GM18868 (cell line): ENCODE measurements at regions not wholly inside any gene's neighbourhood (a gene's known extent, or its start where the extent isn't known, plus 50 kb on each side); places are given as distances from the start of the nearest gene placed in this dataset.

Source experiments
- ATAC-seq: cut with Tn5 transposase; IDR thresholded peaks from one replicate; pipeline ENCODE4 v1.9.1; 2021; ENCODE audit warnings: mild to moderate bottlenecking, moderate library complexity; ENCODE audit not compliant: unreplicated experiment

DNA sequence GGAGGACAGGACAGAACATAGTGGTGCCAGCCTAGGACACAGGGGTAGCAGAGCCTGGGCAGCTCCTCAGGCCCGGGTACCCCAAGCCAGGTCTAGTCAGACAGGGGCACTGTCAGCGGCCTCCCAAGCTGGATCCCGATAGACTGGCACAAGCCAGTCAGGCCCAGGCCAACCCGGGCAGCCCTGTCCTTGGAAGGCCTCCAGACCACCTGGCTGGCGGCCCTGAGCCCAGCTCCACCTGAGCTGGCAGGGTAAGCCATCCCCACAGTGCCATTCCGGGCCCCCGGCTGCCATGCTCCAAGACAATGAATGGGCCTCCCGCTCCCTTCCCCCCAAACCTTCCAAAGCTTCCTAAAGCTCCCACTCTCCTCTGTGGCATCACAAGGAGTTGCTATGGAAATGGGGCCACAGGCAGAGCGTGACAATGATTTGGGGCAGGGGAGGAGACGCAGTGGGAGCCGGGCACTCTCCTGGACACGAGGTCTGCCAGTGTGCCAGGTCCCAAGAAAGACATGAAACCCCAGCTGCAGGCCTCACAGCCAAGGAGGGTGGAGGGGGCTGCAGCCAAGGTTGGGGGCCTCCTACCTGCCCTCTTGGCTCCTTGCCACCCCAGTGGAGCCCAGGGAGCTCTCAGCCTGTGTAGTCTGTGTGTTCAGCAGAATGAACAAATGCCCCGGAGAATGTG is 165.6 kb upstream of the LINGO1 start:
- ATAC-seq, result no peak

- no peak for ATAC-seq
Observed at GRCh38 chr15:77797270-77797669, 164.6 kb upstream of the LINGO1 start.

GRCh38 chr15:77796046-77796729 is 163.5 kb upstream of the LINGO1 start:
- no peak for ATAC-seq

DNA sequence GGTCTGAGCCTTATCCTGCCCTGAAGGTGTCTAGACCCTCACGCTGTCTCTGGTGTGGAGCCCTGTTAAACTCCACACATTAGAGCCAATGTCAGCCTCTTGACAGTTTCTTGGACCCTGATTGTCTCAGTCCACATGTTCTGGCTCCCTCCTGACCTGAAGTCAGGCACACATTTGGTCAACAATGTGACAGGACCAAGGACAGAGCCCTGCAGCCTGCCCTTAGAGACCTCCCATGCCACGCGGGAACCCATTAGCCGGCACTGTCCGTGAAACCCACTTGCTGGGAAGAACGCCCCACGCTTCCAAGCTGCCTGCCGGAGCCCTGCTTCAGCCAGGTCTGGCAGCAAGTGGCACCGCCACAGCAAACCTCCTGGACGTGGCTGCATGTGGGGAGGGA is 162.7 kb upstream of the LINGO1 start:
- ATAC-seq, result no peak

- no peak for ATAC-seq
Observed at GRCh38 chr15:77791941-77792340, 159.2 kb upstream of the LINGO1 start.

DNA sequence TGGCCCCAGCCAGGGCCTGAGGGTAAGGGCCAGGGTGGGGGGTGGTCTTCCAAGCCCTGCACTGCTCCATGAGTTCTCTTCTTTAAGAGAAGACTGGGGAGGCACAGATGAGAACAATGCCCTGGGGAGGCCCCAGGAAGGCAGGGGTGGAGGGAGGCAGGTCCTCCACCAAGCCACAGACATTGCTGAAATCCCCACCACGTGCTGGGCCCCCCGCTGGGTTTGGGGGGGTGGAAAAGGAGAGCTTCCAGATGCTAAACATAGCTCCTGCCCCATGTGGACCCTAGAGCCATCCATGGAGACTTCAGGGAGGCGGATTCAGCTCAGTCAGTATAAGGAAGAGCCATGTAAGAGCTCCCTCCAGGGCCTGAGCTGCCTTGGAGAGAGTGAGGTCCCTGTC is 157.8 kb upstream of the LINGO1 start:
- ATAC-seq, result no peak

- ATAC-seq, result no peak
Observed at GRCh38 chr15:77786956-77787355, 154.2 kb upstream of the LINGO1 start.

- no peak for ATAC-seq
Observed at GRCh38 chr15:77786181-77786890, 153.6 kb upstream of the LINGO1 start.

GRCh38 chr15:77784361-77785292 is 151.9 kb upstream of the LINGO1 start:
- no peak for ATAC-seq

DNA sequence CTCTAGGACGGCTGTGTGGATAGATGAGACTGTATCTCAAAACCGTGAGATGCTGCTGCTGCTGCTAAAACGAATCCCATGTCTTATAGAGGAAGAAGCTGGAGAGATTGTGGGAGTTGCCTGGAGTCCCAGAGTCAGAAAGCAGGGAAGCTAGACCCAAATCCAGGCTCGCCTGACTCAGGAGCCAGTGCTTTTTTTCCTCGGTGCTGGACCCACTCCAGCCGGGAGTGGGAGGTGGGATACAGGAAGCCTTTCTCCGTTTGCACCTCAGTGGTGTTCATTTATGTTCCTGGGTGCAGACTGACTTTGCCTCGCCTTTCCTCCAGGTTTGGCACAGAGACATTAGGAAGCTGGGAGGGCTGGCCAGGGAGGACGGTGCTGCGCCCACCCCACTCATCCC is 150.9 kb upstream of the LINGO1 start:
- ATAC-seq, result no peak

DNA sequence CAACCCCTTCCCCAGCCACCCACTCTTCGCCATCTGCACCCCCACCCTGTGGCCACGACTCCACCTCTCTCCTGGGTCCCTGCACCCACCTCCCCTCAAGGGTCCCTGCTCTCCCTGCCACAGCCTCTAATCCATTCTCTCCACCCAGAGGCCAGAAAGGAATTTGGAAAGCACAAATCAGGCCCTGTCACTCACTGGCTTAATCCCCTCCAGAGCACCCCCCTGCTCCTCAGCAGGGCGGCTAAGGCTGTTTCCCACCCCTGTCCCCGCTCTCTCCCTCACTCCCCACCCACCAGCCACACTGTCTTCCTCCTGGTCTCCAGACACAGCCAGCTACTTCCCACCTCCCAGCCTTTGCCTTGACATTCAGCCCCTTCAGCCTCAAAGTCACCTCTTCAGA is 150.0 kb upstream of the LINGO1 start:
- no peak for ATAC-seq

GRCh38 chr15:77781946-77782240 is 149.2 kb upstream of the LINGO1 start:
- ATAC-seq, result no peak

DNA sequence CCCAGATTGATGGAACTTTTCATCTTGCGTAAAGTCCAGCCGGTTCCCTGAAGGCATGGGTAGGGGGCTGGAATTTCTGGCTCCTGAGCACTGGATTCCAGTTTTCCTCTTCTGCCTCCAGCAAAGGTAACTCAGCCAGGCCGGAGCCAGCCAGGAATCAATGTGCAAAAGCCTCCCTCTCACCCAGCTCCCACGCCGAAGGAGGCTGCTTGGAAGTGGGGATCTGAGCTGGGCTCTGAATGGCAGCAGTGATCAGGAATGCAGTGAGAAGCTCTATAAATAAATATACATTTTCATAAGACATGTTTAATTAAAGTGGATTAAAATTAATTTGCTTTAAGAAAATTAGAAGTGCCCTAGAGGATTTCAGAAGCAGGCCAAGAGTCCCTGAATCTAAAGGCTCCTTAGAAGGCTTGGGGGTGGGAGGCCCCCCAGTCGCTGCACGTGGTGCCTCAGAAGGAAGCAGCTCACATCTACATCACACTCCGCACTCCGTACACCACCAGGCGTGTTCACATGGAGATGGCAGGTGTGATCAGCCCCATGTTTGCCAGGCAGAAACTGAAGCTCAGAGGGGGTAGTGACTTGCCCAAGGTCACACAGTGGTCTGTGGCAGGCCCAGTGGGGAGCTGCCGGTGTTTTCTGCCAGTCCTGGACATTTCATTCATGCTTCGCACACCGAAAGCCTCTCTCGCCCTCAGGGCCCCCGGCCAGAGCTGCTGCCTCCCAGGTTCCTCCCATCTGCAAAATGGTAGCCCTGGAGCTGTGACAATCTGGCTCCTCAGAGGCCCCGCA is 148.6 kb upstream of the LINGO1 start:
- no peak for ATAC-seq

- ATAC-seq, result no peak
Observed at GRCh38 chr15:77778802-77779201, 146.1 kb upstream of the LINGO1 start.

- ATAC-seq, result no peak
Observed at GRCh38 chr15:77775837-77776236, 143.1 kb upstream of the LINGO1 start.

GRCh38 chr15:77775373-77775772 is 142.7 kb upstream of the LINGO1 start:
- ATAC-seq, result no peak

DNA sequence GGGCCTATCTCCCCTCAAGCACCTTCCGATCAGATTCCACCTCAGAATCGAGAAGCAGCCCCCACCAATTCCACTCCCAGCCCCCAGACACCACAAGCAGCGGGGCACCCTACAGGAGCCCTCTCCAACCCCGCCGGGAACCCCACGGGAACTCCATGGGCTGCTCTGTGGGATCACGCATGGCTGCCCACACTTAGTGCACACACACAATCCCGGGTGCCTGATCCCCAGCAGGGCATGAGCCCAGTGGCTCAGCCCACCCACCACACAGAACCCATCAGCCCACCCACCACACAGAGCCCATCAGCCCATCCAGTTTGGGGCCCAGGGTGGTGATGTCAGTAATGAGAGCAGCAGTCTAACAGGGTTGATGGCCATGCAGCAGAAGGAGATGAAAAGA is 141.6 kb upstream of the LINGO1 start:
- no peak for ATAC-seq

DNA sequence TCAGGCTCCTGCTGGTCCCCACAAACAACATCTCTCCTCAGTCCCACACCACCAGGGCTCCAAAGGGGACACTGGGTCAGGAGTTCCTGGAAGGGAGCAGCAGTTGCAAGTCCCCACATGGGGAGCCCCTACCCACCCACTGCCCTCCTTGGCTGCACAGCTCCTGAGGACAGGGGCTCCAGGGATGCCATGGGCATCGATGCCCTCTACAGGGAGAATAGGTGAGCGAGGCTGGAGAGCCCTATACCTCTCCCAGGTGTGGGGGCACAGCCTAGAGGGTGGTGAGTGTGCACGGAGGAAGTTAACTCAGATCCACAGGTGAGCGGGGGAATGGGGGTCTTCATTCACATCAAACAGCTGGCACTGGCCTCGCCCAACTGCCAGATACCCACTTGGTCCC is 141.2 kb upstream of the LINGO1 start:
- no peak for ATAC-seq

DNA sequence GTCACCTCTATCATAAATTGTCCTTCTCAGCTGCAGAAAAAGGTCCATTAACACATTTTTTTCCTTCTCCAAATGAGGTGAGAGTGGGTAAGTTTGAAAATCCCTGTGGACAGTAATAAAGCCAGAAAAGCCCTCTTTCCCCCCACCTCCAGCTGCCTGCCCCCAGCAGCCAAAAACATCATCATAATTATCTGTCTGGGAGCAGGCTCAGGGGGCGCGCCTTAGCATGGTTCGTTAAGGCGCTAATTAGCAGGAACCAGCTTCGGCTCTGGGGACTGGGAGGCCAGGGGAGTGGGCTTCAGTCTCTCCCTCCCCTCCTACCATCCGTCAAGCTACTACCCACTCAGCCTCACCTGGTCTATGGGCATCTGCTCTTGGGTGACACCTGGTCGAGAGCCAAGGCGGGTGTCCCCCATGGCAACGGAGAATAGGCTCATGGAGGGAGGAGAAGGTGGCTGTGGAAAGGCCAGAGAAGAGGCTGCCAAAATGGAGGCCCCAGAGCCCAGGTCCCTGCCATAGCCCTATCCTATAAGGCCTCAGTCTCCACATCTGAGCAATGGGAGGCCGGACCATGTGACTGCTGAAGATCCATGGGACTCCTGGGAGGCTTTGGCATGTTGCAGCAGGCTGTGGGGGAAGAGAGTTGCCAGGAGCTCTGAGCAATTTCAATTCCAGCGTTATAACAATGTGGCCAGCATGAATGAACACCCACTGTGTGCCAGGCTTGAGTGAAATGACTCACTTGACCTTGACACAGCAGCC is 140.1 kb upstream of the LINGO1 start:
- no peak for ATAC-seq

GRCh38 chr15:77771616-77772015 is 138.9 kb upstream of the LINGO1 start:
- ATAC-seq, result no peak
